Adrenal gland (tissue), 5 donors: ENCODE measurements at regions not wholly inside any gene's neighbourhood (a gene's known extent, or its start where the extent isn't known, plus 50 kb on each side); places are given as distances from the start of the nearest gene placed in this dataset.
"Not testable (repeated sequence)": the region's sequence is repeated elsewhere in the genome, so short reads cannot be mapped to it uniquely, and the experiment has no call there.

Source experiments
- CTCF ChIP-seq, 6 experiments: fragments of 450-650 bp in 4 of 6; fragments of 200-600 bp in 2 of 6; sonication (generic) in 1 of 6; IDR thresholded peaks; 1 replicate in 5 of 6; 2 replicates in 1 of 6; pipeline versions ENCODE4 v1.5.1 to v1.8.0; 2016 to 2021; ENCODE audit warnings: antibody characterized with exemption in 6 of 6, mild to moderate bottlenecking in 2 of 6, moderate library complexity in 1 of 6
- POLR2A ChIP-seq, 2 donors: fragments of 450-650 bp; IDR thresholded peaks; one replicate each; pipeline ENCODE4 v1.6.1; 2017; ENCODE audit warnings: antibody characterized with exemption in 2 of 2, mild to moderate bottlenecking in 2 of 2, moderate library complexity in 1 of 2
- donor health status: DM: no; HTN: no; CAD: no.

- TF ChIP-seq CTCF, POLR2A (IDR thresholded peaks at IDR 0.05): not testable (repeated sequence)
Measured at GRCh38 chr9:97130387-97130786, 91.4 kb upstream of the CTSV start.
